Activated CD4-positive, alpha-beta memory T cell treated with anti-CD3 and anti-CD28 coated beads for 36 hours (primary cell): ENCODE measurements at regions not wholly inside any gene's neighbourhood (a gene's known extent, or its start where the extent isn't known, plus 50 kb on each side); places are given as distances from the start of the nearest gene placed in this dataset.

ENCODE experiments used
- CTCF ChIA-PET: fragments of 350-600 bp; sonication (Branson Sonifier 250); formaldehyde crosslinking; loops from one replicate; lab custom pipeline; 2021; ENCODE audit warnings: antibody characterized with exemption, inconsistent platforms; lab: Charles Lee
- POLR2A ChIA-PET: fragments of 350-600 bp; sonication (Branson Sonifier 250); formaldehyde crosslinking; loops from one replicate; lab custom pipeline; 2021; ENCODE audit warnings: antibody characterized with exemption; lab: Charles Lee
- DNase-seq: peaks from one replicate; pipeline ENCODE4 v3.0.0-alpha.2; 2020
- H3K27ac Mint-ChIP-seq: one replicate; pipeline ENCODE4 v1.8.0; 2021; ENCODE audit warnings: mixed read lengths
- H3K27me3 Mint-ChIP-seq: one replicate; pipeline ENCODE4 v1.8.0; 2021; ENCODE audit warnings: mixed read lengths
- H3K36me3 Mint-ChIP-seq: one replicate; pipeline ENCODE4 v1.8.0; 2021; ENCODE audit warnings: mixed read lengths
- H3K4me1 Mint-ChIP-seq: one replicate; pipeline ENCODE4 v1.8.0; 2021; ENCODE audit warnings: low read depth, mixed read lengths
- H3K4me3 Mint-ChIP-seq: one replicate; pipeline ENCODE4 v1.8.0; 2021; ENCODE audit warnings: mild to moderate bottlenecking, mixed read lengths
- H3K9me3 Mint-ChIP-seq: one replicate; pipeline ENCODE4 v1.8.0; 2021; ENCODE audit warnings: mixed read lengths
- intact Hi-C: fragments of 100-400 bp; cut with micrococcal nuclease; formaldehyde crosslinking; loops from one replicate; pipeline ENCODE4 v1.15.1; 2023

DNA sequence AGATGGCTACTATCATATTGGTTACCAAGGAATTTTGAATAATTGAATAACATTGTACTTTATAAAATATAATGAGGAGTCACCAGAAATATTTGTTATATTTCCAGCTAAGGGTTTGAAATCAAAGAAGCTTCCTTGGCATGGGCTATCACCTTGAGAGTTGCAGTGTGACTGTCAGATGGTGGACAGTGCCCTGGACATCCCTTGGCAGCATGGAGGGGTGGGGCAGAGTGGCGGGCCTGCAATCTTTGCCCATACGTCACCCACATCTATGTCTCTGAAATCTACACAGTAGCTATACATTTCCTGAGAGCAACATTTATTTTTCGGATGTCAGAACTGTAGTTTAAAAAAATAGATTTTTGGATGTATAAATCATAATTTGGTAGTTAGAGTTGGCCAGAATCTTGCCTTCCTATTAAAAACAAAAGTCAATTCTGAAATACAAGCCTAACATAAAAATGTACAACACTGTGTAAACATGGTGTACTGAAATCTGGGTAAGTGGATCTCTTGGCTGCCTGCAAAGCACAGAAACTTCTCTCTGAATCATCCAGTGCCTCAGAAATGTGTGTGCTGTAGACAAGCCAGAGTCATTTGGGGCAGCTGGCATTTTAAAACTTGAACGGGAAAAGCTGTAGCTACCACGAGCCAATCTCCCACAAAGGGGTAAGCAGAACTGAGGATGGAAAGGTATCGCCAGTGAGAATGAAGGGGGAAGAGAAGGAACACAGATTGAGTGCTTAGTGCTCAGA is 124.2 kb upstream of the ARHGAP28 start:
- Mint-ChIP-seq H3K4me1 (no peaks in the 10 kb centered on the region), H3K27ac (no peak overlapping the region), H3K9me3 (no peaks in the 10 kb centered on the region), H3K4me3 (no peak overlapping the region), H3K27me3 (no peaks in the 10 kb centered on the region), H3K36me3 (no peaks in the 10 kb centered on the region)
- intact Hi-C loops, result no loop called here
- no peak for DNase-seq
- CTCF ChIA-PET, result no interaction called here
- POLR2A ChIA-PET, result no interaction called here

DNA sequence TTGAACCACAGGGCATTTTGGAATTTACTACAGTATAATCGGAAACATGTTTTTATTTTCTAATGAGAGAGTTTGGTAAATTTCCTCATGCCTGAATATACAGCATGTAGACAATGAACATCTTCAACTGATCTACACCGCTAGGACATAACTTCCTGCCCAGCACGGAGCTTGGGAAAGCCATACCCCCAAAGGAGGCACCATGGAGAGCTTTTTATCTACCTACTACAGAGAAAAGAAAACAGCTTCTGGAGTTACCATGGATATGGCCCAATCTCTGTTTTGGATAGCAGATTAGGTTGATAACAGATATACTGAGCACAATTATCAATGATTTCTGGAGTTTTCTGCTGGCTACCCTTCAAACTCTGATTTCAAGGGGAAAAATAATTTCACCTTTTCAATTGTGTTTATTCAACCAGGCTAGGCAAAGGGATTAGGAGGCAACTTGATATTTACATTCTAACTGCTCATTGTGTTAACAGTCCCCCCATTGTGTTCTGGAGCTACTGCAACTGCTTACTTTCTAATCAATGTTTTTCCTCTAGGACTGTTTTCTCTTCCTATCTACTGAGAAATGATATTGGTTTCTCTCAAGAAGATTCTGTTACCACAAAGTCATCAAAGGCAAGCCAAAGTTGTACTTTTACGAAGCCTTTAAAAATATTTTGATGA is 123.0 kb upstream of the ARHGAP28 start:
- DNase-seq, result no peak
- H3K27me3 Mint-ChIP-seq, result no peaks in the 10 kb centered on the region
- intact Hi-C loops, result no loop called here
- H3K9me3 Mint-ChIP-seq, result no peaks in the 10 kb centered on the region
- no peak overlapping the region for H3K4me3 Mint-ChIP-seq
- no peak overlapping the region for H3K27ac Mint-ChIP-seq
- H3K4me1 Mint-ChIP-seq, result no peaks in the 10 kb centered on the region
- ChIA-PET CTCF (no interaction called here), POLR2A (no interaction called here)
- H3K36me3 Mint-ChIP-seq, result no peaks in the 10 kb centered on the region

DNA sequence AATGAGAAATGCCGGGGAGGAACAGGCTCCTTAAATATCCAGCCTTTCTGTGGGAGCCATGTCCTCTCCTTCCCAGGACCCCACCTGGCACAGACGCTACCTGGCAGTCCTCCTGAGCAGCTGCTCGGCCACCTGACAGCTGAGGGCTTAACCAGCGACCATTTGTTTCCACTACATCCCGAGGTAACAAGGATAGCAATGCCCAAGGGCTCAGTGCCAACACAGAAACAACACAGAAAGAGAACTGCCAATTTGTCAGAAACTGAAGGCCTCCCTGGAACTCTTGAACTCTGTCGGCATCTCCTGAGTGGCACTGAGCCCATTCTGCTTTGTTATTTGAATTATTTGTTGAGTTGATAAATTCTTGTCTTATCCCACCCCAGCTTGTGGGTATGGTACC is 122.2 kb upstream of the ARHGAP28 start:
- POLR2A ChIA-PET, result no interaction called here
- H3K27me3 Mint-ChIP-seq, result no peaks in the 10 kb centered on the region
- intact Hi-C loops, result no loop called here
- no peak for DNase-seq
- no peaks in the 10 kb centered on the region for H3K4me1 Mint-ChIP-seq
- no peak overlapping the region for H3K4me3 Mint-ChIP-seq
- peaks cover 6% of the 10 kb centered on the region for H3K9me3 Mint-ChIP-seq
- H3K27ac Mint-ChIP-seq, result no peak overlapping the region
- CTCF ChIA-PET, result no interaction called here
- H3K36me3 Mint-ChIP-seq, result no peaks in the 10 kb centered on the region

DNA sequence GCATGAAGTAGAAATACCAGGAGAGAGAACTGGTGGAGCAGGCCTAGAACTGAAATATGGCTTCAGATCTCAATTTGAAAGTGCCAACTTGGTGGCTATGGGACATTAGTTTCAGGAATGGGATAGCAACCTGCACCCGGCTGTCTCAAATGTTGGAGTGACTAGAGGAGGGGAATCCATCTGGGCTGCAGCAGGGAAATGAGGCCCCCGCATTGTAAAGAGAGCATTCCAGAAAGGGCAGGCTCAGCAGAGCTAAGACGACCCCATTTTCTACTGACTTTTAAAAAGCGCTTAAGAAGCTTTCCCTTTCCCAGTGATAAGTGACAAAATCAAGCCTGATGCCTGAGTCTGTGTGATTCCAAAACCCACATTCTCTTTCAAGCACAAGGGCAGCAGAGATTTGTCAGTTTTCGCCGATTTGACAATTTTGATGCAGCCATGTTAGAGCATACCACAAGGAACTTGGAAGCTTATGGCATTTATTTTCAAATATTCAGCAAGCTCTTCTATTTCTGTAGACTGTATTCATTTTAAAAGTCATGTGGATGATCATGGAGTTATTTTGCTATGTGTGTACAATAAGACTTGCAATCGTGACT is 119.8 kb upstream of the ARHGAP28 start:
- POLR2A ChIA-PET, result no interaction called here
- Mint-ChIP-seq H3K4me1 (no peaks in the 10 kb centered on the region), H3K36me3 (no peaks in the 10 kb centered on the region), H3K9me3 (peaks cover 13% of the 10 kb centered on the region), H3K4me3 (no peak overlapping the region), H3K27me3 (no peaks in the 10 kb centered on the region), H3K27ac (no peak overlapping the region)
- CTCF ChIA-PET, result no interaction called here
- intact Hi-C loops, result no loop called here
- no peak for DNase-seq

DNA sequence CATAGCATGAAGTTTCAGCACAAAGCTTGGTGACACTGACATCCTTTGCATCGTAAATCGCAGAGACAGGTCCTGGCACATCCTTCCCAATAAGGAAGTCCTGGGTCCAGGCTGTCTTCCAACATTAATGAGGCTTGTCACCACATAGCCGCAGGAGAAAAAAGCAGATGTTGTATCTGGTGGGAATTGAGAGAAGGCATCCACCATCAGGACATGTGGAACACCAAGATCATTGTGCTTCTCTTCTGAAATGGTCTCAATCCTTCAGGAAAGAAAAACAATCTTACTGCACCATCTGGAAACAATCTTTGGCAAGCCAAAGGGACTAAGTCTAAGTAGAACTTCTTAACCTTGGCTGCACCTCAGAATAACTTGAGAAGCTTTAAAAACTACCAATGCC is 119.0 kb upstream of the ARHGAP28 start:
- no peak for DNase-seq
- intact Hi-C loops, result no loop called here
- H3K36me3 Mint-ChIP-seq, result no peaks in the 10 kb centered on the region
- H3K4me3 Mint-ChIP-seq, result no peak overlapping the region
- no peaks in the 10 kb centered on the region for H3K4me1 Mint-ChIP-seq
- CTCF ChIA-PET, result no interaction called here
- H3K27me3 Mint-ChIP-seq, result no peaks in the 10 kb centered on the region
- POLR2A ChIA-PET, result no interaction called here
- no peak overlapping the region for H3K27ac Mint-ChIP-seq
- peaks cover 13% of the 10 kb centered on the region for H3K9me3 Mint-ChIP-seq

DNA sequence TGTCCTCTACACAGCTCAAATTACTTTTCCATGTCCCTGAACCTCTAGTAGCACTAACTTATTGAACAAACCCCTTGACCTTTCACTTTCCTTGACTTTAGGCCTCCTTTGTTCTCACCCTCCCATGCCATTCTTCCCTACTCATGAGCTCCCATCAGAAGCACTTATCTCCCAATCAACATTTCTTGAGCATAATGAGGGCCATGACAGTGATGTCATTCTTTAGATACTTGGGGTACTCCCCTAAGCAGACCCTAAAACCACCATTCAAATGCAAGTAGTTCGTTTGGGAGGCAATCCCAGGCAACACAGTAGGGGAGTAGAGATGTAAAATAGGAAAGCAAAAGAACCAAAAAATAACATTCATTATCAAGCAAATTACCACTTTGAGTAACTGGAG is 115.9 kb upstream of the ARHGAP28 start:
- Mint-ChIP-seq H3K27me3 (no peaks in the 10 kb centered on the region), H3K4me1 (no peaks in the 10 kb centered on the region), H3K9me3 (peaks cover 17% of the 10 kb centered on the region), H3K27ac (no peak overlapping the region), H3K4me3 (no peak overlapping the region), H3K36me3 (no peaks in the 10 kb centered on the region)
- ChIA-PET POLR2A (no interaction called here), CTCF (no interaction called here)
- intact Hi-C loops, result no loop called here
- DNase-seq, result no peak

DNA sequence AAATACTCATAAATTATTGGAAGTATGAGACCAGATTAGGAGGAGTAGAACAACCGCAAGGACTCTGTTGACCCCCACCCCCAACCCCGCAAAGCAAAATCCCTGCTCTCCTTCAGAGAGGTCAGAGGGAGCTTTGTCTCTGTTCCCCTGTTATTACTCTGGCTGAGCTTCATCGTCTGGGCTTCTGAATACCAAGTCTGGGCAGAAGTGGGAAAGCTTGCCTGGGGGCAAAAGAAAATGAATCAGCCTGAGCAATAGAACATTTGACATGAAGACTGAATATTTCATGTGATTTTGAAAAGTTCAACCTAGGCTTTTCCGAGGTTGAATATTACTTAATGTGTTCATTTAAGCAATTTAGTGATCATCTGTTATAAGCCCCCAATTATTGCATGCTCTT is 114.6 kb upstream of the ARHGAP28 start:
- intact Hi-C loops, result no loop called here
- CTCF ChIA-PET, result no interaction called here
- no peak overlapping the region for H3K27ac Mint-ChIP-seq

DNA sequence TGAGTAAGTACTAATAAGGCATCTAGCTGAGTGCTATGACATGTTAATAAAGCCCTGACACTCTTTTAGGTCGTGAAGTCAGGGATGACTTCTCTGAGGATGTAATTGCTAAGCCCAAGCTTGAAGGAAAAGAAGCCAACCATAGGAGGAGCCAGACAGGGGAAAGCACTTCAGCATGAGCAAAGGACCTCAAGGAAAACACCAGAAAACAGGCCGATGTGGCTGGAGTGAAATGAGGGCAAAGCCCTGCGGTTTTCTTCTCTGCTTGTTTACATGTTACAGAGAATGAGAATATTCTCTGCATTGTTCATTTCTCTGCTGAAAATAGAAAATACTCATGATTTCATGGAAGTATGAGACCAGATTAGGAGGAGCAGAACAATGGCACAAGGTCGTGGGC is 112.5 kb upstream of the ARHGAP28 start:
- Mint-ChIP-seq H3K27me3 (no peaks in the 10 kb centered on the region), H3K27ac (no peak overlapping the region), H3K36me3 (no peaks in the 10 kb centered on the region), H3K4me1 (no peaks in the 10 kb centered on the region), H3K9me3 (peaks cover 17% of the 10 kb centered on the region), H3K4me3 (no peak overlapping the region)
- no peak for DNase-seq
- intact Hi-C loops, result no loop called here
- POLR2A ChIA-PET, result no interaction called here
- CTCF ChIA-PET, result no interaction called here

More for the DNA sequence above, 114.6 kb upstream of the ARHGAP28 start:
- POLR2A ChIA-PET, result no interaction called here
- DNase-seq, result no peak
- Mint-ChIP-seq H3K4me3 (no peak overlapping the region), H3K4me1 (no peaks in the 10 kb centered on the region), H3K27me3 (no peaks in the 10 kb centered on the region), H3K9me3 (peaks cover 20% of the 10 kb centered on the region), H3K36me3 (no peaks in the 10 kb centered on the region)

DNA sequence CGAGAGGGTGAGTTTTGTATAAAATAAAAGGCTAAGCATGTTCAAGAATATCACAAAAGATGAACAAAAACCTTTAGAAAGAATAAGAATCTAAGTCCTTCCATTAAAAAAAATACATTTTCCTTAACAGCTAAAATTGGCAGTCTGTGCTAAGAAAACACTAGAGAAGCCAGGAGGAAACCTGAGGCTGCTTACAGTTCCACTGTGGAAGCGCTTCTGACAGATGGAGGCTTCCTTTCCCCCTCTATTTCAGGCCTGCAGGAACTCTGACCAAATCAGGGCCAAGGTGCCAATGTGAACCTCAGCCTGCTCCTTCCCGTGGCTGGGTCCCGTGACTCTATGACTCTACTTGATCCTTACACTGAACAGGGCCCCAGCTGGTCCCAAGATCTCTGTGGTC is 108.1 kb upstream of the ARHGAP28 start:
- Mint-ChIP-seq H3K36me3 (no peaks in the 10 kb centered on the region), H3K27me3 (no peaks in the 10 kb centered on the region), H3K4me3 (no peak overlapping the region), H3K27ac (no peak overlapping the region), H3K9me3 (peaks cover 5% of the 10 kb centered on the region), H3K4me1 (no peaks in the 10 kb centered on the region)
- no peak for DNase-seq
- intact Hi-C loops, result no loop called here
- CTCF ChIA-PET, result no interaction called here
- POLR2A ChIA-PET, result no interaction called here

DNA sequence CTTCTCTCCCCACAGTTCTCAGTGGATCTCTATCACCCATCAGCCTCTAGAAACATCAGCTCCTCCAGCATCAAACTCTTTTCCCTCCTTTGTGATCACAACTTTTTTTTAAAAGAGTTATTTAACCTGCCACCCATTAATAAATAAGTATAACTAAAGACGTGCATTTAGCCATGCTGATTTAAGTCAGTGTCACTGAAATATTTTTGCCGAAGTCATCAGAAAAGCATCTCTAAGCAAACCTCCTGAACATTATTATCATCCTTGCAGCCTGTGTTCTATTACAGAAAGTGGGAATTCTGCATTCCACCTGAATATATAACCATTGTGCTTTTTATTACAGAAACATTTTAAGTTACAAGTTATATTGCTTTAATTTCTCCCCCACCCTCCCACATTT is 106.2 kb upstream of the ARHGAP28 start:
- Mint-ChIP-seq H3K4me3 (no peak overlapping the region), H3K4me1 (no peaks in the 10 kb centered on the region), H3K36me3 (no peaks in the 10 kb centered on the region), H3K27ac (no peak overlapping the region), H3K9me3 (peaks cover 5% of the 10 kb centered on the region), H3K27me3 (no peaks in the 10 kb centered on the region)
- no peak for DNase-seq
- intact Hi-C loops, result no loop called here
- ChIA-PET POLR2A (no interaction called here), CTCF (no interaction called here)

DNA sequence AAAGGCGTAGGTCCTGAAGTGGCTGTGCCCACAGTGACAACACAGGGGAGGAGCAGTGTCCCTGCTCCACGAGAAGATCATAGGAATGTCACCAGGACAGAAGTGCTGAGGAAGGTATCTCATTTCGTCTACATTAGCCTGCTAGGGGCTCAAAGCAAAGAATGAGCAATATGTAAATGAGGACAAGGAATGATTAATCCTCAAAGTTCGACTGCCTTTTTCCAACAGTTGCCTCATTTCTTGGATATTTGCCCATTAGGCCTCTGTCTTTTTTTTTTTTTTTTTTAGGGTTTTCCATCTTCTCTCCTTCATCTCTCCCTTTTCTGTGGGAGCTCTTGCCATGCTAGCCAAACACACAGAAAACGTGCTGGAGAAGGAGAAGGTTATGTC is 105.2 kb upstream of the ARHGAP28 start:
- H3K4me1 Mint-ChIP-seq, result no peaks in the 10 kb centered on the region
- no peak overlapping the region for H3K27ac Mint-ChIP-seq
- no peaks in the 10 kb centered on the region for H3K27me3 Mint-ChIP-seq
- CTCF ChIA-PET, result no interaction called here
- POLR2A ChIA-PET, result no interaction called here
- H3K4me3 Mint-ChIP-seq, result no peak overlapping the region
- H3K36me3 Mint-ChIP-seq, result no peaks in the 10 kb centered on the region
- intact Hi-C loops, result no loop called here
- H3K9me3 Mint-ChIP-seq, result peaks cover 5% of the 10 kb centered on the region
- no peak for DNase-seq

DNA sequence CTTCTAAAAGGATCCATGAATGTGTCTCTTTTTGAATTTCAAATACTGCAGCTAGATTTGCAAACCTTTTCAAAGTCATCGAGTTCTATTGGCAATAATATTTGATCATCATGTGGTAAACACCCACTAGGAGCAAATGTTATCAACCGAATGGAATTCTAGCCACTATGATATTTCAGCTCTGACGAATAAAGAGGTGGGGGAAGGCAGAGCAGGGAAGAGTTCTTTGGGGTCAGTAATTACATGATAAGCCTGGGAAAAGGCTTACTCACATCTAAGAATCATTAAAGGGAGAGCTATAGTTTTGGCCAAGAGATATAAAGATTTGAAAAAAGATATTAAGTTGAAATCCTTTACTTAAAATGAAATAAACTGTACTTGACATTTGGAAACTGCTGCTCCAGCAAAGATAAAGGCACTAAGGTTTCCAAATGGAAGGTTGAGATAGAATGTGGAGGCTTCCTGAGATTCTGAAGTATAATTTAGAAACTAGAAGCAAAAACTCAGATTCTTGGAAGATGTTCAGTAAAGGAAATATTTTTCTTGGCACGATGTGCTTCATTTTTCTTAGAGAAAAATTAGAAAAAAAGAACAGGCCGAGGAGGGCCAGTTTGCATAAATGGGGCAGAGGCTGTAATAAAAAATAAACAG is 104.7 kb upstream of the ARHGAP28 start:
- ChIA-PET CTCF (no interaction called here), POLR2A (no interaction called here)
- no peaks in the 10 kb centered on the region for H3K27me3 Mint-ChIP-seq
- intact Hi-C loops, result no loop called here
- no peak for DNase-seq
- no peak overlapping the region for H3K27ac Mint-ChIP-seq
- no peak overlapping the region for H3K4me3 Mint-ChIP-seq
- no peaks in the 10 kb centered on the region for H3K4me1 Mint-ChIP-seq
- no peaks in the 10 kb centered on the region for H3K36me3 Mint-ChIP-seq
- peaks cover 2% of the 10 kb centered on the region for H3K9me3 Mint-ChIP-seq
